Skeletal muscle satellite cell (primary cell): ENCODE measurements at regions not wholly inside any gene's neighbourhood (a gene's known extent, or its start where the extent isn't known, plus 50 kb on each side); places are given as distances from the start of the nearest gene placed in this dataset.
"Not testable (repeated sequence)": the region's sequence is repeated elsewhere in the genome, so short reads cannot be mapped to it uniquely, and the experiment has no call there.

Experiments
- H3K27me3 ChIP-seq: 2 replicates; pipeline ENCODE4 v1.7.0; 2013; ENCODE audit warnings: low read length; ENCODE audit not compliant: control insufficient read depth, insufficient read depth
- H3K36me3 ChIP-seq: 2 replicates; pipeline ENCODE4 v1.7.0; 2013; ENCODE audit warnings: mild to moderate bottlenecking, control low read depth, low read length; ENCODE audit not compliant: insufficient read depth
- H3K4me1 ChIP-seq: 2 replicates; pipeline ENCODE4 v1.7.0; 2013; ENCODE audit warnings: low read length; ENCODE audit not compliant: control insufficient read depth, insufficient read depth
- H3K4me2 ChIP-seq: 2 replicates; pipeline ENCODE4 v1.7.0; 2013; ENCODE audit warnings: mild to moderate bottlenecking, low read length
- H3K4me3 ChIP-seq: 2 replicates; pipeline ENCODE4 v1.7.0; 2013; ENCODE audit warnings: low read length
- H3K9ac ChIP-seq: 2 replicates; pipeline ENCODE4 v1.7.0; 2013; ENCODE audit warnings: mild to moderate bottlenecking, low read depth, low read length, moderate library complexity
- H3K9me3 ChIP-seq: replicated peaks from 2 replicates; pipeline ENCODE4 v1.7.0; 2013; ENCODE audit warnings: mild to moderate bottlenecking, control low read depth, low read length

GRCh38 chr15:20095699-20096303 lies 445.8 kb downstream of the GOLGA6L6 start:
- H3K27me3 ChIP-seq, result not testable (repeated sequence)

DNA sequence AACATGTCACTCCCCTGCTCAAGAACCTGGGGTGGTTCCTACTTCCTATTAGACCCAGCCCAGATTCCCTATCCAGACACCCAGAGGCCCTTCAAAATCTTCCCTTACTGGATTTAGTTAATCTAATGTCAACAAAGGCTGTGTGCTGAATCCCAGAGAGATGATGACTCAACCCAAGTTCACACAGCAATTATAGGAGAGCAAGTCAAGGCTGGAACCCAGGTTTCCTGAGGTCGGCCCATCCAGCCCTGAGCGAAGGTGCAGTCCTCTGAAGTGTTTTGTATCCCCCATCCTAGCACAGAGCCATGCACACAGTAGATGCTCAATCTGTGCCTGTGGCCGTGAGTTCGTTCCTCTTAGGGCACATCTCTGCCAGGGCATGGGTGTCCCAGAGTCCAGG lies 452.1 kb downstream of the GOLGA6L6 start:
- not testable (repeated sequence) for H3K9ac ChIP-seq, H3K27me3 ChIP-seq, H3K9me3 ChIP-seq, H3K4me2 ChIP-seq, H3K4me3 ChIP-seq, H3K36me3 ChIP-seq, H3K4me1 ChIP-seq

More at GRCh38 chr15:20095699-20096303, 445.8 kb downstream of the GOLGA6L6 start:
- not testable (repeated sequence) for H3K9ac ChIP-seq, H3K36me3 ChIP-seq, H3K4me3 ChIP-seq, H3K9me3 ChIP-seq, H3K4me2 ChIP-seq, H3K4me1 ChIP-seq

- H3K36me3 ChIP-seq, H3K4me3 ChIP-seq, H3K4me2 ChIP-seq, H3K9me3 ChIP-seq, H3K9ac ChIP-seq, H3K4me1 ChIP-seq, H3K27me3 ChIP-seq: not testable (repeated sequence)
These were observed 457.6 kb downstream of the GOLGA6L6 start for GRCh38 chr15:20084026-20084425.

DNA sequence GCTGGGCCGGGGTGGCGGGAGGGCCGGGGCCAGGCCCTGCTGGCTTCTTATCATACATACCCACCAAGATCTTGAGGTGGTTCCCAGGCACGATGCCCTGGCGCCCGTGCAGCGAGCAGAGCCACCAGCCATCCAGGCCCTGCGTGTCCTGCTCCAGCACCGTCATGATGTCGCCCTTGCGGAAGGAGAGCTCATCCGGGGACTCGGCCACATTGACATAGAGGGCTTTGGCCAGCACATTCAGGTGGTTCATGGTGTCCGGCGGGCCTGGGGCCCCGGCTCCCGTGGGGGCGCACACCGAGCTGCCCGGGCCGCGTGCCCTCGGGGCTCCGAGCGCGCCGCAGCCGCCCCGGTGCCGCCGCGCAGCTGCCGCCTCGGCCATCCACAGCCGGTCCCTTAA lies 467.5 kb downstream of the GOLGA6L6 start:
- H3K9me3 ChIP-seq, H3K4me1 ChIP-seq, H3K36me3 ChIP-seq, H3K4me2 ChIP-seq, H3K9ac ChIP-seq, H3K27me3 ChIP-seq, H3K4me3 ChIP-seq: not testable (repeated sequence)

DNA sequence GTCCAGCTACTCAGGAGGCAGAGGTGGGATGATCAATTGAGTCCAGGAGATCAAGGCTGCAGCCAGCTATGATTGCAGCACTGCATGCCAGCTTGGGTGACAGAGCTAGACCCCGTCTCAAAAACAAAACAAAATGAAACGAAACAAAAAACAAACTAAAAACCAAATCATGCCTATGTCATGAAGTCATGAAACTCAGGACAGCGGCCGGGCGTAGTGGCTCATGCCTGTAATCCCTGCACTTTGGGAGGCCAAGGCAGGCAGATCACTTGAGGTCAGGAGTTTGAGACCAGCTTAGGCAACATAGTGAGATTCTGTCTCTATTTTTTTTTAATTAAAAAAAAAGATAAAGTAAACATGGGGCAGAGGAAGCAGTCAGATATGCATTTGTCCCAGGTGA lies 472.6 kb downstream of the GOLGA6L6 start:
- H3K4me2 ChIP-seq, H3K4me3 ChIP-seq, H3K27me3 ChIP-seq, H3K9ac ChIP-seq, H3K4me1 ChIP-seq, H3K9me3 ChIP-seq, H3K36me3 ChIP-seq: not testable (repeated sequence)

DNA sequence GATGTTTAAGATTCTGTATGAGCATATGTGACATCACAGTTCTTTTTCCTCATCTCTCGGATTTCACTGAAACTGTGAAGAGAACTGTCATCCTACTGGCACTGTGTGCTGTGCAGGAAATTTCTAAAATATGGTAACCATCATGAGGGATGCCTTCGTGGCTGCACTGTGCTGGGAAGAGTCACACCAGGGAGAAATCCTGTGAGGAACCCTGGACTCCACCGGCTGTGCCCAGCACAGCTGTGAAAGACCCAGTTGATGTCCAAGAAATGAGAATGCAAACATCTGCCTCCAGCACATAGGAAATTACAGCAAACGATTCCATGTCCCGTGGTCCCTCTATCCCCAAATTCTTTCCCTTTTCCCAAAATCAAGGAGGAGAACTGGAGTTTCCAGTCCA lies 475.4 kb downstream of the GOLGA6L6 start:
- not testable (repeated sequence) for H3K9me3 ChIP-seq, H3K27me3 ChIP-seq, H3K36me3 ChIP-seq, H3K9ac ChIP-seq, H3K4me2 ChIP-seq, H3K4me1 ChIP-seq, H3K4me3 ChIP-seq

GRCh38 chr15:20065508-20065907 lies 476.1 kb downstream of the GOLGA6L6 start:
- H3K9me3 ChIP-seq, H3K4me2 ChIP-seq, H3K4me3 ChIP-seq, H3K9ac ChIP-seq, H3K36me3 ChIP-seq, H3K4me1 ChIP-seq, H3K27me3 ChIP-seq: not testable (repeated sequence)

DNA sequence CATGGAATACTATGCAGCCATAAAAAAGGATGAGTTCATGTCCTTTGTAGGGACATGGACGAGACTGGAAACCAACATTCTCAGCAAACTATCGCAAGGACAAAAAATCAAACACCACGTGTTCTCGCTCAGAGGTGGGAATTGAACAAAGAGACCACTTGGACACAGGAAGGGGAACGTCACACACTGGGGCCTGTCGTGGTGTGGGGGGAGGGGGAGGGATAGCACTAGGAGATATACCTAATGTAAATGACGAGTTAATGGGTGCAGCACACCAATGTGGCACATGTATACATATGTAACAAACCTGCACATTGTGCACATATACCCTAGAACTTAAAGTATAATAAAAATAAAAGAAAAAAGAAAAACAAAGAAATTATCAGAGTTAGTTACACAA lies 478.4 kb downstream of the GOLGA6L6 start:
- not testable (repeated sequence) for H3K4me3 ChIP-seq, H3K4me2 ChIP-seq, H3K4me1 ChIP-seq, H3K27me3 ChIP-seq, H3K9ac ChIP-seq, H3K36me3 ChIP-seq, H3K9me3 ChIP-seq

- H3K9ac ChIP-seq, H3K4me3 ChIP-seq, H3K36me3 ChIP-seq: not testable (repeated sequence)
These were observed 480.8 kb downstream of the GOLGA6L6 start for GRCh38 chr15:20060838-20061237.

DNA sequence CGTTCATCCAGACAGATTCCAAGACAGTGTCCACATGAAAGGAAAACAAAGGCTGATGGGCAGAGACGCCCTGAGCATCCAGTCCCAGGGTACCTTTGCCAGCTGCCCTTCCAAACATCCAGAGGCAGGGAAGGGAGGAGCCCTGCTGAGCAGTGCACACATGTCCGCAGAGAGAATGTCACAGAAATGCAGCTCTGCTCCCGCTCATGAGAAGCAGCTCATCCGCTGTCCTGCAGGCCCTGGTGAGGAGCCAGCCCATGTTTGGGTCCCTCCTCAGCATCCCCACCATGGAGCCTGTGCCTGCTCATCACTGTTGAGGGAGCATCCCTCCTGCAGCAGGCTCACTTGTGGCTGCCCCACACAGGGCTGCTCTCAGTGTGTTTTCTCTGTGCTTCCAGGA lies 484.7 kb downstream of the GOLGA6L6 start:
- H3K4me2 ChIP-seq, H3K4me3 ChIP-seq, H3K27me3 ChIP-seq, H3K9ac ChIP-seq, H3K36me3 ChIP-seq, H3K4me1 ChIP-seq, H3K9me3 ChIP-seq: not testable (repeated sequence)

More at GRCh38 chr15:20060838-20061237, 480.8 kb downstream of the GOLGA6L6 start:
- not testable (repeated sequence) for H3K27me3 ChIP-seq, H3K9me3 ChIP-seq, H3K4me1 ChIP-seq, H3K4me2 ChIP-seq

DNA sequence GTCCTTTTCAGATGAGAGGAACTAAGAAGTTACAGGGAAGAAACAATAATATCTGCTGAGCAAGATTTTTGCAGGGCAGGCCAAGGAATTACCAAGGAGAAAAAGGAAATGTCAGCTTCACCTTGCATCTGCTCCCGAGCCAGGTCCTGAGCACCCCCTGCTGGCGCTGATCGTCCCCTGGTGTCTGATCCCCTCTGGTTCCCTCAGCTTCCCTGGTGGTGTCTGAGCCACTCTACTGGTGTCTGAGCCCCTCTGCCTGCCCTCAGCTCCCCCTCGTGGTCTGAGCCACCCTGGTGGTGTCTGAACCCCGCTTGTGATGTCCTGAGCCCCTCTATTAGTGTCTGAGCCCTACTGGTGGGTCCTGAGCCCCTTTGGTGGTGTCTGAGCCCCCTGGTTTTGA lies 485.7 kb downstream of the GOLGA6L6 start:
- H3K9me3 ChIP-seq, H3K4me2 ChIP-seq, H3K4me3 ChIP-seq, H3K27me3 ChIP-seq, H3K36me3 ChIP-seq, H3K4me1 ChIP-seq, H3K9ac ChIP-seq: not testable (repeated sequence)

GRCh38 chr15:20048189-20048588 lies 493.4 kb downstream of the GOLGA6L6 start:
- not testable (repeated sequence) for H3K27me3 ChIP-seq, H3K4me2 ChIP-seq, H3K36me3 ChIP-seq, H3K4me3 ChIP-seq, H3K4me1 ChIP-seq, H3K9me3 ChIP-seq, H3K9ac ChIP-seq
